ENCODE measurements at regions not wholly inside any gene's neighbourhood (a gene's known extent, or its start where the extent isn't known, plus 50 kb on each side); places are given as distances from the start of the nearest gene placed in this dataset.

DNA sequence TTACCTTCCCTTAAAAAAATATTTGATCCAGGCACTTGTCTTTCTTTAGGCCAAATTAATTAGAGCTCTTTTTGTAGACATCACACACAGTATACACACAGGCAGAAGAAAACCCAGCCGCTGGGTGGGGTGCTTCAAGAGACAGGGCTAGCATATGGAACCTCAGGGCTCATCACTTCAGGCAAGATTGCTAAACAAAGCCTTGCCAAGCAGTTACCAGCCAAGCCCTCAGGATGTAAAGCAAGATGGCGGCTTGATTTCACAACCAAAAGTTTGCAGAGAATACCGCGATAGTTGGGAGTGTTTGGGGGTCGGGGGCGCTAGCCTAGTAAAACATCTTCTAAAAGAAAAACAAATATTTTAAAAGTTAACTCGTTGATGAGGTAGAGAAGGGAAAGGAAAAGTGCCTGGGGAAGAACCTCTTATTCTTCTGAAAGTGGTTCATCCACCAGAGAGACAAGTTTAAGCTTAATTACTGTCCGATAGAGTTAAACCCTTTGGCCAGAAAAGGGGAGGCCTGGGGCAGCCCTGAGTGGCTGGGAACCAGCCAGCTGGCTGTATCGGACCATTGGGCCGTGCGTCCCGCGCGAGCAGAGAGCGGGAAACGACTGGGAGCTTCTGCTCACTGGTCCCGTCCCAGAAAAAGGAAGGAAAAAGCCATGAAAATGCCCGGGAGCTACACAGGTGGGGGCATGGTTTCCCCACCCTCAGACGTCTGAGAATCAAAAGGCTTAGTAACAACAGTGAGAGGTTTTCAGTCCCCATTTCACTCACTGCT, 254.9 kb upstream of the PCDH20 start:
- Mint-ChIP-seq H3K4me3 (no peak overlapping the region), H3K27ac (no peak overlapping the region), H3K27me3 (no peaks in the 10 kb centered on the region), H3K36me3 (ENCODE audit: insufficient read depth) (no peaks in the 10 kb centered on the region), H3K9me3 (peaks cover 3 to 16% of the 10 kb centered on the region in 2 donors), H3K4me1 (ENCODE audit: low read depth in 2 of 2) (no peaks in the 10 kb centered on the region)
- ATAC-seq (replicated peaks) (no peak), DNase-seq (no peak)

GRCh38 chr13:61664801-61665705, 249.4 kb upstream of the PCDH20 start:
- DNase-seq (no peak), ATAC-seq (replicated peaks) (no peak)
- Mint-ChIP-seq H3K4me1 (ENCODE audit: low read depth in 2 of 2) (no peaks in the 10 kb centered on the region), H3K27ac (no peak overlapping the region), H3K27me3 (no peaks in the 10 kb centered on the region), H3K4me3 (no peak overlapping the region), H3K9me3 (peaks cover 4 to 22% of the 10 kb centered on the region in 2 donors), H3K36me3 (ENCODE audit: insufficient read depth) (no peaks in the 10 kb centered on the region)

DNA sequence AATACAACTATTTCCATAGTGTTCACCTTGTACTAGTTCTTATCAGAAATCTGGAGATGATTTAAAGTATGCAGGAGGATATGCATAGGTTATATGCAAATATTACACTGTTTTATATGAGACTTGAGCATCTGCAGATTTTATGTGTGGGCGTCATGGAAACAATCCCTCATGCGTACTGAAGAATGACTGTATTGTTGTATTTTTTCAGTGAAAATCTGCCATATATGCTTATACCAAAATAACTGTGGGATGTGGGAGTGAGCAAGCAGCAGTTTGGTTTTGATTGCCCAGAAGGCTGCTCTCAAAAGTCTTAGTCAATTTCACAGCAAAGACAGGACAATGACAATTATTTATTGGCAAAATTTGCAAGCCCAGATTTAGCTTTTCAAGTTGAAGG, 238.8 kb upstream of the PCDH20 start:
- Mint-ChIP-seq H3K9me3 (peaks cover 0 to 11% of the 10 kb centered on the region in 2 donors), H3K27ac (no peak overlapping the region), H3K4me1 (ENCODE audit: low read depth in 2 of 2) (no peaks in the 10 kb centered on the region), H3K4me3 (no peak overlapping the region), H3K27me3 (no peaks in the 10 kb centered on the region), H3K36me3 (ENCODE audit: insufficient read depth) (no peaks in the 10 kb centered on the region)
- DNase-seq (no peak), ATAC-seq (replicated peaks) (no peak)

DNA sequence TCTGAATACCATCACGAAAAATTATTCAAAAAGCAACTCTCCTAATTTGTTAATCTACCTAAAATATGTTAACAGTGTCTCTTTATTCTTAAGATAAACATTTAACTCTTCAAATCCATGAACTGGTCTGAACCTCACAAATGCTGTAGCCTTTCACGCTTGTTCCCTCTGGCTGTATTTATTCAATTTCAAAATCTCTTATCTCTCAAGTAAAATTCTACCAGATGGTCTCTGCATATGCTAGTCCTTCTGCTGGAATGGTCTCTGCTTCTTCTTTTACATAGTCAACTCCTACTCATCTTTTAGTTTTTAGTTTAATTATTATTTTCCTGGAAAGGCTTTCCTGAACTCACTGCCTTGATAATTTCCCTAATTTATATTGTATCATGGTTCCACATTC, 232.9 kb upstream of the PCDH20 start:
- no peaks in the 10 kb centered on the region for H3K27me3 Mint-ChIP-seq
- H3K36me3 Mint-ChIP-seq (ENCODE audit: insufficient read depth), result no peaks in the 10 kb centered on the region
- H3K27ac Mint-ChIP-seq, result no peak overlapping the region
- DNase-seq (no peak), ATAC-seq (replicated peaks) (no peak)
- H3K9me3 Mint-ChIP-seq, result peaks cover 7 to 11% of the 10 kb centered on the region in 2 donors
- H3K4me1 Mint-ChIP-seq (ENCODE audit: low read depth in 2 of 2), result no peaks in the 10 kb centered on the region
- H3K4me3 Mint-ChIP-seq, result no peak overlapping the region

GRCh38 chr13:61612192-61612591, 196.5 kb upstream of the PCDH20 start:
- no peak for DNase-seq
- Mint-ChIP-seq H3K27ac (no peak overlapping the region), H3K27me3 (no peaks in the 10 kb centered on the region), H3K4me1 (ENCODE audit: low read depth in 2 of 2) (no peaks in the 10 kb centered on the region), H3K9me3 (peaks cover 10 to 11% of the 10 kb centered on the region in 2 donors), H3K36me3 (ENCODE audit: insufficient read depth) (peaks cover 3% of the 10 kb centered on the region), H3K4me3 (no peak overlapping the region)
- ATAC-seq (replicated peaks), result no peak

DNA sequence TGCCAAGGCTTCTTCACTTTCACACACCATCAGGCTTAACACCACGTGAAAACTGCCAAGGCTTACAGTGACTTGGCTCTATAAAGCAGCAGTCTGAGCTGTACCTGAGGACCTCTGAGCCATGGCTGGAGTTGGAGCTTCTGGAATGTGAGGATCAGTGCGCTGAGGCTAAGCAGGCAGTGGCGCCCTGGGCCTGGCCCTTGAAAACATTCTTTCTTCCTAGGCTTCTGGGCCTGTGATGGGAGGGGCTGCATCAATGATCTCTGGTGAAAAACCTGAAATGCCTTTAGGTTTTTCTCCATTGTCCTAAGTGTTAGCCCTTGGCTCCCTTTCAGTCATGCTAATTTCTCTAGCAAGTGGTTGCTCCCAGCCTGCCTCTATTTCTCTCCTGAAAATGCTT, 192.5 kb upstream of the PCDH20 start:
- no peaks in the 10 kb centered on the region for H3K4me1 Mint-ChIP-seq (ENCODE audit: low read depth in 2 of 2)
- no peak overlapping the region for H3K27ac Mint-ChIP-seq
- no peaks in the 10 kb centered on the region for H3K27me3 Mint-ChIP-seq
- ATAC-seq (replicated peaks), result no peak
- no peak overlapping the region for H3K4me3 Mint-ChIP-seq
- peaks cover 3% of the 10 kb centered on the region for H3K36me3 Mint-ChIP-seq (ENCODE audit: insufficient read depth)
- DNase-seq, result no peak
- peaks cover 13 to 19% of the 10 kb centered on the region in 2 donors for H3K9me3 Mint-ChIP-seq

DNA sequence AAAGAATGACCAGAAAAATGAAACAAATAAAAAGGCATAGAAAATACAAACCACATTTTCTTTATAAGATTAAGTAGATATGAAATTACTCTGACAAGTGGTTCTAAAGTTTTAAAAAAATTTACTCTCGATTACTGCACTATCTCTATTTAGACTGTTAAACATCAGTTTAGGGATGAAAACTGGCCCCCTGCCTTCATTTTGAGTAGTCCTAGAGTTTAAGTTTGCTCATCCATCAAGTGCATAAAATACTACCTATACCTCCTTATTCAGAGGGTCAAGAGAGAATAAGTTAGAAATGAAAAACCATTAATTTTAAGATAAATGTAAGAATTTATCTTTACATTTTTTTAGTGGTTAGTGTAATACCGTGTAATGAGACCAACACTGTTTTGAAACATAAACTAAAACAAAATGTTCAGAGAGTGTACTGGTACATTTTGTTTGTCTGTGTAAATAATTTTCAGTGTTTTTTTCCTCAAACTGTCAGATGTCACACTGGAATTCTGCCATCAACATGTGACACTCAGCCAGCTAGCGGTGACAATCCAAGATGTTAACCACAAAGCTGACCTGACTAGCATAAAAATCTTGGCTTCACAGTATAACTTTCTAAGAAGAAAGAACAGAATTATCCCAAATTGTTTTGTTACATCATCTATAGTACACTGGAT, 184.8 kb upstream of the PCDH20 start:
- Mint-ChIP-seq H3K36me3 (ENCODE audit: insufficient read depth) (no peaks in the 10 kb centered on the region), H3K27me3 (no peaks in the 10 kb centered on the region), H3K4me1 (ENCODE audit: low read depth in 2 of 2) (no peaks in the 10 kb centered on the region), H3K9me3 (peaks cover 4 to 10% of the 10 kb centered on the region in 2 donors), H3K27ac (no peak overlapping the region), H3K4me3 (no peak overlapping the region)
- no peak for ATAC-seq (replicated peaks)
- no peak for DNase-seq

GRCh38 chr13:61592489-61592888, 176.8 kb upstream of the PCDH20 start:
- no peak for ATAC-seq (replicated peaks)
- DNase-seq, result no peak
- H3K27ac Mint-ChIP-seq, result no peak overlapping the region
- no peaks in the 10 kb centered on the region for H3K27me3 Mint-ChIP-seq
- H3K4me3 Mint-ChIP-seq, result no peak overlapping the region
- H3K36me3 Mint-ChIP-seq (ENCODE audit: insufficient read depth), result no peaks in the 10 kb centered on the region
- peaks cover 3 to 10% of the 10 kb centered on the region in 2 donors for H3K9me3 Mint-ChIP-seq
- H3K4me1 Mint-ChIP-seq (ENCODE audit: low read depth in 2 of 2), result no peaks in the 10 kb centered on the region

DNA sequence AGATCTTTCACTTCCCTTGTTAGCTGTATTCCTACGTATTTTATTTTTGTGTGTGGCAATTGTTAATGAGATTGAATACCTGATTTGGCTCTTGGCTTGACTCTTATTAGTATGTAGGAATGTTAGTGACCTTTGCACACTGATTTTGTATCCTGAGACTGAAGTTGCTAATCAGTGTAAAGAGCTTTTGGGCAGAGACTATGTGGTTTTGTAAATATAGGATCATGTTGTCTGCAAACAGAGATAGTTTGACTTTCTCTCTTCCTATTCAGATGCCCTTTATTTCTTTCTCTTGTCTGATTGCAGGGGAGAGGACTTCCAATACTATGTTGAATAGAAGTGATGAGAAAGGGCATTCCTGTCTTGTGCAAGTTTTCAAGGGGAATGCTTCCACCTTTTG, 160.3 kb upstream of the PCDH20 start:
- H3K36me3 Mint-ChIP-seq (ENCODE audit: insufficient read depth), result no peaks in the 10 kb centered on the region
- no peaks in the 10 kb centered on the region for H3K4me1 Mint-ChIP-seq (ENCODE audit: low read depth in 2 of 2)
- H3K27me3 Mint-ChIP-seq, result no peaks in the 10 kb centered on the region
- H3K9me3 Mint-ChIP-seq, result peaks cover 0 to 2% of the 10 kb centered on the region in 2 donors
- H3K4me3 Mint-ChIP-seq, result no peak overlapping the region
- DNase-seq, result no peak
- no peak for ATAC-seq (replicated peaks)
- H3K27ac Mint-ChIP-seq, result no peak overlapping the region

- Mint-ChIP-seq H3K27me3 (no peaks in the 10 kb centered on the region), H3K4me1 (ENCODE audit: low read depth in 2 of 2) (no peaks in the 10 kb centered on the region), H3K36me3 (ENCODE audit: insufficient read depth) (no peaks in the 10 kb centered on the region), H3K27ac (no peak overlapping the region), H3K4me3 (no peak overlapping the region), H3K9me3 (peaks cover 0 to 17% of the 10 kb centered on the region in 2 donors)
- ATAC-seq (replicated peaks) (no peak), DNase-seq (no peak)
These were observed 148.0 kb upstream of the PCDH20 start for GRCh38 chr13:61563645-61564044.

DNA sequence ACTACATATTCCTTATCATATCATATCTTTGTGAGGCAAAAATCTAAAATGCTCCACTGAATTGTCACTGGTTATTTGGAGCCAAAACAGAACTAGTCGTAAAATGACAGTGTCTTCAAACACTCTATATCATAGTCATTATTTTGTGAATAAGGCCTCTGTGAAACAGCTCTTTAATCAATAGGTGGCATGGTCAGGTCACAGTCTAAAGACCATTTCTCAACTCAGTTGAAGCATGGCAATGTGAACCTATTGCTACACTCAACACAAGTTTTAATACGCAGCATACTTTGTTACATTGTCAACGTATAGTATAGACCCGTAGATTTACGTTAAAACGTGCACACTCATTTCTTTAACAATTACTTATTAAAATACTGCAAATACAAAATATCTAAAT, 131.3 kb upstream of the PCDH20 start:
- H3K36me3 Mint-ChIP-seq (ENCODE audit: insufficient read depth), result no peaks in the 10 kb centered on the region
- no peaks in the 10 kb centered on the region for H3K27me3 Mint-ChIP-seq
- H3K4me1 Mint-ChIP-seq (ENCODE audit: low read depth in 2 of 2), result no peaks in the 10 kb centered on the region
- peaks cover 2 to 7% of the 10 kb centered on the region in 2 donors for H3K9me3 Mint-ChIP-seq
- no peak overlapping the region for H3K27ac Mint-ChIP-seq
- DNase-seq (no peak), ATAC-seq (replicated peaks) (no peak)
- H3K4me3 Mint-ChIP-seq, result no peak overlapping the region

GRCh38 chr13:61546413-61546812, 130.8 kb upstream of the PCDH20 start:
- no peaks in the 10 kb centered on the region for H3K4me1 Mint-ChIP-seq (ENCODE audit: low read depth in 2 of 2)
- H3K27ac Mint-ChIP-seq, result no peak overlapping the region
- no peak for ATAC-seq (replicated peaks)
- no peaks in the 10 kb centered on the region for H3K36me3 Mint-ChIP-seq (ENCODE audit: insufficient read depth)
- H3K9me3 Mint-ChIP-seq, result peaks cover 2 to 7% of the 10 kb centered on the region in 2 donors
- DNase-seq, result no peak
- no peaks in the 10 kb centered on the region for H3K27me3 Mint-ChIP-seq
- H3K4me3 Mint-ChIP-seq, result no peak overlapping the region

DNA sequence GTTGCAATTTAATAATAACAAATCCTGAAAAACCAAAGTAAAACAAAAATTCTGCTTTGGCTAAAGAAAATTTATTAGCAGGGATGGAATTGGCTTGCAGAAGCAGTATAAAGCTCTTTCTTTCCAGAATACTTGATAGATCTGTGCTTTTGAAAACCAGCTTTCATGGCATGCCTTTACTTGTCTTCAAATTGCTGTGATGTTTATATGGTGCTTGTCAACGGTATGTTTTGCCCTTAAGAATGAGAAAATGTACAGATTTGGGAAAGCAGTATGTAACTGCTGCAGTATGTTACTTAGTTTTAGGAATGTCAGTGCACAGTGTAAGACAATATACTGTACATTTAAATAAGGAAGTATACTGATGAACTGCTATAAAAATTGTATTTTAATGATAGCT, 120.8 kb upstream of the PCDH20 start:
- H3K4me3 Mint-ChIP-seq, result no peak overlapping the region
- no peaks in the 10 kb centered on the region for H3K36me3 Mint-ChIP-seq (ENCODE audit: insufficient read depth)
- no peak overlapping the region for H3K27ac Mint-ChIP-seq
- ATAC-seq (replicated peaks) (no peak), DNase-seq (no peak)
- H3K4me1 Mint-ChIP-seq (ENCODE audit: low read depth in 2 of 2), result no peaks in the 10 kb centered on the region
- H3K9me3 Mint-ChIP-seq, result peaks cover 3 to 16% of the 10 kb centered on the region in 2 donors
- H3K27me3 Mint-ChIP-seq, result no peaks in the 10 kb centered on the region
